Astrocyte (in vitro differentiated cells and primary cell): ENCODE measurements at regions not wholly inside any gene's neighbourhood (a gene's known extent, or its start where the extent isn't known, plus 50 kb on each side); places are given as distances from the start of the nearest gene placed in this dataset.

Experiments used
- DNase-seq: peaks from one replicate; pipeline ENCODE4 v3.0.0-alpha.2; 2010; ENCODE audit warnings: low read depth
- FAIRE-seq: peaks from 2 replicates; lab custom pipeline; 2011; peaks lifted over from hg19 to GRCh38; lab: Jason Lieb, UNC
- H2AFZ ChIP-seq: 2 replicates; pipeline ENCODE4 v1.6.0; 2012; ENCODE audit warnings: low read depth, low read length, inconsistent platforms
- H3K27ac ChIP-seq: 2 replicates; pipeline ENCODE4 v1.5.1; 2011; ENCODE audit warnings: low read depth, low read length, inconsistent platforms
- H3K27me3 ChIP-seq: 2 replicates; pipeline ENCODE4 v1.6.0; 2011; ENCODE audit warnings: low read length, inconsistent platforms; ENCODE audit not compliant: insufficient read depth
- H3K36me3 ChIP-seq: 2 replicates; pipeline ENCODE4 v1.5.1; 2011; ENCODE audit warnings: low read length, inconsistent platforms; ENCODE audit not compliant: insufficient read depth
- H3K4me1 ChIP-seq: 2 replicates; pipeline ENCODE4 v1.5.1; 2011; ENCODE audit warnings: low read length, inconsistent platforms; ENCODE audit not compliant: insufficient read depth
- H3K4me2 ChIP-seq: 2 replicates; pipeline ENCODE4 v1.6.0; 2012; ENCODE audit warnings: low read length, inconsistent platforms
- H3K4me3 ChIP-seq: 2 replicates; pipeline ENCODE4 v1.5.1; 2011; ENCODE audit warnings: low read depth, mild to moderate bottlenecking, low read length, inconsistent platforms; ENCODE audit not compliant: insufficient read depth
- H3K79me2 ChIP-seq: 2 replicates; pipeline ENCODE4 v1.6.0; 2012; ENCODE audit warnings: mild to moderate bottlenecking, low read length, inconsistent platforms; ENCODE audit not compliant: insufficient read depth
- H3K9ac ChIP-seq: 2 replicates; pipeline ENCODE4 v1.6.0; 2012; ENCODE audit warnings: mild to moderate bottlenecking, low read length, inconsistent platforms
- H3K9me3 ChIP-seq: 2 replicates; pipeline ENCODE4 v1.5.1; 2012; ENCODE audit warnings: low read depth, mild to moderate bottlenecking, low read length, inconsistent platforms; ENCODE audit not compliant: insufficient read depth
- H4K20me1 ChIP-seq: 2 replicates; pipeline ENCODE4 v1.6.0; 2012; ENCODE audit warnings: low read length, inconsistent platforms; ENCODE audit not compliant: insufficient read depth
- H3K27ac Mint-ChIP-seq: one replicate; pipeline ENCODE4 v1.8.0; 2021; ENCODE audit warnings: mild to moderate bottlenecking, mixed read lengths; ENCODE audit not compliant: unreplicated experiment
- H3K27me3 Mint-ChIP-seq: one replicate; pipeline ENCODE4 v1.8.0; 2021; ENCODE audit warnings: low read depth, mixed read lengths; ENCODE audit not compliant: unreplicated experiment
- H3K36me3 Mint-ChIP-seq: one replicate; pipeline ENCODE4 v1.8.0; 2021; ENCODE audit warnings: low read depth, mixed read lengths; ENCODE audit not compliant: unreplicated experiment
- H3K4me1 Mint-ChIP-seq: one replicate; pipeline ENCODE4 v1.8.0; 2021; ENCODE audit warnings: low read depth, mixed read lengths; ENCODE audit not compliant: unreplicated experiment
- H3K4me3 Mint-ChIP-seq: one replicate; pipeline ENCODE4 v1.8.0; 2021; ENCODE audit warnings: mild to moderate bottlenecking, moderate library complexity, mixed read lengths; ENCODE audit not compliant: unreplicated experiment
- H3K9me3 Mint-ChIP-seq: one replicate; pipeline ENCODE4 v1.8.0; 2021; ENCODE audit warnings: mild to moderate bottlenecking, mixed read lengths; ENCODE audit not compliant: unreplicated experiment
- CTCF ChIP-seq: IDR thresholded peaks from 2 replicates; pipeline ENCODE4 v1.5.1; 2011; ENCODE audit warnings: low read depth, mild to moderate bottlenecking, inconsistent platforms, low read length, moderate library complexity; ENCODE audit not compliant: insufficient read depth
- EZH2 ChIP-seq: IDR thresholded peaks from 2 replicates; pipeline ENCODE4 v1.6.1; 2012; ENCODE audit warnings: mild to moderate bottlenecking, low read length, inconsistent platforms; ENCODE audit not compliant: insufficient read depth

GRCh38 chr2:2828774-2829368 lies 497.8 kb upstream of the MYT1L start:
- H3K4me1 Mint-ChIP-seq = no peaks in the 10 kb centered on the region
- H3K9ac ChIP-seq = no peak overlapping the region
- H3K27me3 ChIP-seq = no peaks in the 10 kb centered on the region
- H2AFZ ChIP-seq = no peak overlapping the region
- DNase-seq (no peak), FAIRE-seq (no peak)
- peaks cover 3% of the 10 kb centered on the region for H3K9me3 Mint-ChIP-seq
- H4K20me1 ChIP-seq = no peaks in the 10 kb centered on the region
- H3K4me2 ChIP-seq = no peak overlapping the region
- H3K79me2 ChIP-seq = no peaks in the 10 kb centered on the region
- no peak for TF ChIP-seq EZH2
- no peak for TF ChIP-seq CTCF
- no peak overlapping the region for H3K27ac ChIP-seq
- H3K4me3 ChIP-seq = no peak overlapping the region
- no peak overlapping the region for H3K4me3 Mint-ChIP-seq
- peaks cover 38% of the 10 kb centered on the region for H3K27me3 Mint-ChIP-seq
- no peak overlapping the region for H3K27ac Mint-ChIP-seq
- no peaks in the 10 kb centered on the region for H3K36me3 ChIP-seq
- no peaks in the 10 kb centered on the region for H3K4me1 ChIP-seq
- H3K36me3 Mint-ChIP-seq = peaks cover 1% of the 10 kb centered on the region
- peaks cover 7% of the 10 kb centered on the region for H3K9me3 ChIP-seq

- H3K9ac ChIP-seq = no peak overlapping the region
- H3K27ac Mint-ChIP-seq = no peak overlapping the region
- no peak overlapping the region for H2AFZ ChIP-seq
- peaks cover 29% of the 10 kb centered on the region for H3K27me3 Mint-ChIP-seq
- H3K4me3 ChIP-seq = no peak overlapping the region
- no peaks in the 10 kb centered on the region for H3K9me3 Mint-ChIP-seq
- H3K27ac ChIP-seq = no peak overlapping the region
- H3K4me1 ChIP-seq = no peaks in the 10 kb centered on the region
- no peaks in the 10 kb centered on the region for H3K79me2 ChIP-seq
- FAIRE-seq (no peak), DNase-seq (no peak)
- no peaks in the 10 kb centered on the region for H3K4me1 Mint-ChIP-seq
- no peaks in the 10 kb centered on the region for H3K36me3 ChIP-seq
- H3K27me3 ChIP-seq = no peaks in the 10 kb centered on the region
- H3K9me3 ChIP-seq = peaks cover 7% of the 10 kb centered on the region
- H3K36me3 Mint-ChIP-seq = peaks cover 1% of the 10 kb centered on the region
- H3K4me2 ChIP-seq = no peak overlapping the region
- no peak for TF ChIP-seq CTCF
- TF ChIP-seq EZH2 = no peak
- no peak overlapping the region for H3K4me3 Mint-ChIP-seq
- H4K20me1 ChIP-seq = no peaks in the 10 kb centered on the region
Observed at GRCh38 chr2:2827761-2828221, 496.7 kb upstream of the MYT1L start.

- peaks cover 3% of the 10 kb centered on the region for H3K9me3 ChIP-seq
- Mint-ChIP-seq H3K36me3 (peaks cover 1% of the 10 kb centered on the region), H3K27me3 (peaks cover 25% of the 10 kb centered on the region), H3K4me3 (no peak overlapping the region), H3K4me1 (no peaks in the 10 kb centered on the region), H3K9me3 (no peaks in the 10 kb centered on the region), H3K27ac (no peak overlapping the region)
- H3K27ac ChIP-seq = no peak overlapping the region
- H2AFZ ChIP-seq = no peak overlapping the region
- no peak overlapping the region for H3K4me2 ChIP-seq
- no peaks in the 10 kb centered on the region for H3K36me3 ChIP-seq
- H3K9ac ChIP-seq = no peak overlapping the region
- no peak for DNase-seq
- H3K4me1 ChIP-seq = no peaks in the 10 kb centered on the region
- TF ChIP-seq CTCF (no peak), EZH2 (no peak)
- H3K4me3 ChIP-seq = no peak overlapping the region
- H4K20me1 ChIP-seq = no peaks in the 10 kb centered on the region
- no peak for FAIRE-seq
- H3K79me2 ChIP-seq = no peaks in the 10 kb centered on the region
- no peaks in the 10 kb centered on the region for H3K27me3 ChIP-seq
Observed at GRCh38 chr2:2827046-2827636, 496.1 kb upstream of the MYT1L start.
